ENCODE measurements at regions not wholly inside any gene's neighbourhood (a gene's known extent, or its start where the extent isn't known, plus 50 kb on each side); places are given as distances from the start of the nearest gene placed in this dataset.

GRCh38 chr5:122639864-122640263, 135.0 kb upstream of the SNX2 start:
- Histone ChIP-seq H3K4me3 (replicated peaks in 1 of 3; ENCODE audit: insufficient read depth in 1 of 3, low read depth in 1 of 3, low read length in 3 of 3) (no peak overlapping the region), H3K27ac (ENCODE audit: insufficient read depth, low read depth, low read length) (no peak overlapping the region), H2AFZ (ENCODE audit: low read depth, low read length) (no peak overlapping the region), H4K20me1 (replicated peaks; ENCODE audit: control insufficient read depth, extremely low read depth, insufficient read depth, low read length) (no peaks in the 10 kb centered on the region), H3K27me3 (ENCODE audit: control insufficient read depth in 2 of 2, insufficient read depth in 2 of 2, low read length in 2 of 2) (peaks cover 0 to 3% of the 10 kb centered on the region in 2 experiments), H3K9me1 (replicated peaks; ENCODE audit: control insufficient read depth, extremely low read depth, insufficient read depth, low read length) (no peaks in the 10 kb centered on the region), H3K9ac (replicated peaks; ENCODE audit: extremely low read depth, insufficient read depth, low read length) (no peak overlapping the region), H3K9me3 (replicated peaks; ENCODE audit: control insufficient read depth, insufficient read depth, low read length) (no peaks in the 10 kb centered on the region), H3K36me3 (ENCODE audit: control insufficient read depth in 2 of 2, extremely low read depth in 1 of 2, insufficient read depth in 2 of 2, low read length in 2 of 2) (no peaks in the 10 kb centered on the region), H3K4me2 (ENCODE audit: insufficient read depth, low read length) (no peak overlapping the region), H3K79me2 (ENCODE audit: control insufficient read depth, insufficient read depth, low read length) (no peaks in the 10 kb centered on the region), H3K4me1 (ENCODE audit: control insufficient read depth, extremely low read depth, insufficient read depth, low read length) (no peaks in the 10 kb centered on the region)
- FAIRE-seq (no peak), DNase-seq (ENCODE audit: low read depth, low spot score) (no peak)
- intact Hi-C loops (cut with micrococcal nuclease) = no loop called here
- no TSS peak for BruUV-seq (replicated peaks)
- TF ChIP-seq POLR2A (IDR thresholded peaks at IDR 0.05; ENCODE audit: low read depth, low read length) = no peak
- TF ChIP-seq JUN (IDR thresholded peaks at IDR 0.05; ENCODE audit: borderline replicate concordance, insufficient read depth, insufficient read length, low read depth) = no peak
- no peak for TF ChIP-seq POLR2AphosphoS5 (IDR thresholded peaks at IDR 0.05; ENCODE audit: insufficient read depth, low read depth, low read length)
- no peak for TF ChIP-seq FOS (IDR thresholded peaks at IDR 0.05; ENCODE audit: borderline replicate concordance, insufficient read depth, low read length)
- TF ChIP-seq EZH2 (IDR thresholded peaks at IDR 0.05; ENCODE audit: borderline replicate concordance, low read depth, low read length, severe bottlenecking) = no peak
- no peak for TF ChIP-seq GATA2 (IDR thresholded peaks at IDR 0.05; ENCODE audit: insufficient read depth, insufficient read length, low read depth, low read length)
- no peak for TF ChIP-seq MYC (IDR thresholded peaks at IDR 0.05; ENCODE audit: low read depth, low read length)
- TF ChIP-seq MAX (IDR thresholded peaks at IDR 0.05; ENCODE audit: insufficient read depth, insufficient read length) = no peak
- no peak for TF ChIP-seq CTCF (IDR thresholded peaks at IDR 0.05; ENCODE audit: extremely low read depth in 1 of 2, insufficient read depth in 1 of 2, low read depth in 1 of 2, low read length in 2 of 2)
- dilution Hi-C loops (cut with MboI; ENCODE audit: extremely low pct_ligation_motif_present, low sequenced_read_pairs) = no loop called here
- POLR2A ChIA-PET = no interaction called here
- CTCF ChIA-PET = no interaction called here
